HG02840 (cell line): ENCODE measurements at regions not wholly inside any gene's neighbourhood (a gene's known extent, or its start where the extent isn't known, plus 50 kb on each side); places are given as distances from the start of the nearest gene placed in this dataset.
"Not testable (repeated sequence)": the region's sequence is repeated elsewhere in the genome, so short reads cannot be mapped to it uniquely, and the experiment has no call there.

Source experiments
- ATAC-seq: cut with Tn5 transposase; IDR thresholded peaks from one replicate; pipeline ENCODE4 v1.9.1; 2021; ENCODE audit warnings: mild to moderate bottlenecking, moderate library complexity, moderate number of reproducible peaks; ENCODE audit not compliant: unreplicated experiment, low FRiP score

DNA sequence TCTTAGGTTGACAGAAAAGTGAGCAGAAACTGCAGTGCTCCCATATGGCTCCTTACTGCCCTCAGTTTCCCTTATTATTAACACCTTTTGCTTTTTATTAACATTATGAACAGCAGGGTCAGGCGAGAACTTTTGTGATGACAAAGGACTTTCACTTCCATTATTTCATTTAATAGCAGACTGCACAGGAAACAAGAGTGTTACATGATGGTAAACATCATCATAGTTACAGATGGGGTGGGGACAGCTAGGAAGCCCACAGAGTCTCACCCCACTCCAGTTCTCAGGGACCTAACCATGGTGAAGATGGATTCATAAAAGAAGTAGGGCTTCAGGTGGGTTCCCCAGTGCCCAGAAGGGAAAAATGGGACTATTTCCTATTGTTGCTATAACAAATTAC, 110.1 kb upstream of the PELI2 start:
- no peak for ATAC-seq

DNA sequence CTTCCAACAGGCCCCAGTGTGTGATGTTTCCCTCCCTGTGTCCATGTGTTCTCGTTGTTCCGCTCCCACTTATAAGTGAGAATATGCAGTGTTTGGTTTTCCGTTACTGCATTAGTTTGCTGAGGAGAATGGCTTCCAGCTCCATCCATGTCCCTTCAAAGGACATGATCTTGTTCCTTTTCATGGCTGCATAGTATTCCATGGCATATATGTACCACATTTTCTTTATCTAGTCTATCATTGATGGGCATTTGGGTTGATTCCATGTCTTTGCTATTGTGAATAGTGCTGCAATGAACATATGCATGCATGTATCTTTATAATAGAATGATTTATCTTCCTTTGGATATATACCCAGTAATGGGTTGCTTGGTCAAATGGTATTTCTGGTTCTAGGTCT, 109.5 kb upstream of the PELI2 start:
- ATAC-seq = not testable (repeated sequence)

DNA sequence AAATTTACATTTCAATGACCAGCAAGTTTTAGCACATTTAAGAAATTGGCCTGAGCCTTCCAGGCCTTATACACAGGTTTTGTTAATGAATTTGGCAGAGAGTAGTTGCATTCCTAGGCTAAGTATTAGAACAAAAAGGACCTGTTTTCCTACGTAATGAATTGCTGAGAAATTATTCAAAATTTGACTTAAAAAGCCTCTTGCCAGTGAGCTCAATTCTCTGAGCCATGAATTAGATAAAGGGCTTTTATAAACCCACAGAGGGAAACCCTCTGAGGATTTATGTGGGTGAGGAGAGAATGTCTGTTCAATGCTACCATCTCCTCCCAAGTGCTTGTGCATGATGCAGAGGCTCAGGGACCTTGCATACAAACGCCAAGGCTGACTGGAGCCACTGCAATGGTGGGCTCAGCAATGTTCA, 94.5 kb upstream of the PELI2 start:
- no peak for ATAC-seq

DNA sequence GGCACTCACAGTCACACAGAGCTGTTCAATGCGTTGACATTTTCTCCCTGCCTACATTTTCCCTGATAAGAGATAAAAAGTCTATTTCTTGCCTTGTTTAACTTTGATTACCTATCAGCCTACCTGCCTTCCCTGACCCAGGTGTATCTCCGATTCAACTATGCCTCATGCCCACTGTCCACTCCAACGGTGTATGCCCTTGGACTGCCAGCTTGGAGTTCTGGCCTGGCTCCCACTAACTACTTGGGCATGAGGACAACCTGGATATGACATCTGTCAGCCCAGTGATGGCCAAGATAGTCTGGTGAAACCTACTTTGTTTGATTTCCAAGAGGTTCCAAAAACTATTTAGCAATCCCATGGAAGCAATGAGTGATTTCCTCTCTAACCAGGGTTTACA, 93.0 kb upstream of the PELI2 start:
- no peak for ATAC-seq

DNA sequence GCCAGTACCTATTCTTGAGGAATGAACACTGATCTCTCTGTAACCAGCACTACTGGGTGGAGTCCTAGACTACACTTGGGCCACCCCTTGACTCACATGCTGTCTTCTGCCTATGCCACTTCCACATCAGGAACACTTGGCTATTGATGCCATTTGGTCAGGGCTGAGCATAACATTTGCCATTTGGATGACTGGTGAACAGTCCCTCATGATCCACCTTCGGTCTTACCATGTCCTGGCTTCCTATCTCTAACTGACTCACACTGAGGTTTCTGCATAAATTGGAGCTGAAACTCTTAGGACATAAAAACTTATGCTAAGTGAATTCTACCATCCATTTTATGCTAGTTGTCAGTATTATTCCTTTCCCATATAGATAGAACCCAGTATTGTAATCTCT, 91.7 kb upstream of the PELI2 start:
- no peak for ATAC-seq

GRCh38 chr14:56027421-56027820, 90.8 kb upstream of the PELI2 start:
- no peak for ATAC-seq

DNA sequence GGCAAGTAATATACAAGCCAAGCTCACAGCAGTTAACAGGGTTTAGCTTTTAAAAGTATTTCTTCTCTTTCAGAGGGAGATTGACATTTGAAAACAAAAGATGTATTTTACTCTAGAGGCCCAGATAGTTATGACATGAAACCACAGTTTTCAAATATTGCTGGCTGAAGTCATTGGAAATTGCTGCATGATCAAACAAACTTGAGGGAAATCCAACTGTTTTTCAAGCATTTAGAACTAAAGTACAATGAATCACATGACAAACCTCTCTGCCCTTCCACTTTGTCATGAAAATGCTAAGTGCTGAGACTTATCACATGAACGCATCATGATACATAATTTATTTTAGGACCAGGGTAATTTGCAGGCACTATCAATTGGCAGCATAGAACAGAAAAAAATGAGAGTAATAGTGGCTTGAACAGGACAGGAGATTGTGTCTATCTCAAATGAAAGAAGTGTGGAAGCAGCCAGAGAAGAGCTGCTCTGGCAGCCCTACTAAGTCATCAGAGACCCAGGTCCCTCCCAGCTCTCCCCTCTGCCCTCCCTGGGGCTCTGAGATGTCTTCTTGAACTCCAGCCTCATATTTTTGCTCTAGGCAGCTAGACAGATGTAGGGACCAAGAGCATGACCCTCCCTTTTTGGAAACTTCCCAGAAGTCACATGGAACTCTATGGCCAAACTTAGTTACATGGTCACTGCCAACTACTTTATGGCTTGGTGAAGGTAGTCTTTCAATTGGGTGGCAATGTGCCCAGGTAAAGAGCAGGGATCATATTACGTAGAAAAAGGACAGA, 90.1 kb upstream of the PELI2 start:
- ATAC-seq = no peak

DNA sequence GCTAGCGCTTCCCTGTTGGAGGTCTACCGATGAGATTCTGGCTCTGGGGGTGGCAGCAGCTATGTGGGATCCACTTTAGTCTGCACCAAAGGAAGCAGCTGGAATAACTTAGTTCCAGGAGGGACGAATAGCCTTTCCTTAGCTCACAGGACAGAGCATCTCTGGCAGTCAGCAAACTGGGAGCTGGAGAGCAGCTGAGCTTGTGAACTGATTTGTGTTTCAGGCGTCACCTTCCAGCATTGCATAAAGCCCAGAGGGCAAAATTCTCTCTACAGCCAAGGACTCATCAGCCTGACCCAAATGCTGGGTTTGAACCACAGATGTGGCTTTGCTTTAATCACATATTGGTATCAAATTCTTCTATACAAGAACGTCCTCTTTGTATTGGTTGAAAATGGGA, 81.9 kb upstream of the PELI2 start:
- no peak for ATAC-seq

DNA sequence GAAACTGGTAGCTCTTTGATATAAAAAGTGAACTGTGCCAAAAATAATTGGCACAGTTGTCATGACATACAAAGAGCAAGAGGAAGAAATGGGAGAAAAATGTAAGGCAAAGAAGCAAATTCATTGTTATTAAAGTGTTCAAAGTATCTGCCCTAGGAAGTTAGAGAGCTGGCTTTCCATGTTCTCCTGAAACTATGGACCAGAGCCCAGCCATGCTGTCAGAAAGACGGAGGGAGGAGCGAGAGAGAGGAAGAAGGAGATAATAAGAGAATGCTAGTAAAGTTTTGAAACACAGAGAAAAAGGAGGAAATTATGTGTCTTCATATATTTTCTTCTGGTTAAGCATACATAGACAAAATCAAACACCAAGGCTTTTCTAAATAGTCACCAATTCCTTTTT, 78.1 kb upstream of the PELI2 start:
- no peak for ATAC-seq

DNA sequence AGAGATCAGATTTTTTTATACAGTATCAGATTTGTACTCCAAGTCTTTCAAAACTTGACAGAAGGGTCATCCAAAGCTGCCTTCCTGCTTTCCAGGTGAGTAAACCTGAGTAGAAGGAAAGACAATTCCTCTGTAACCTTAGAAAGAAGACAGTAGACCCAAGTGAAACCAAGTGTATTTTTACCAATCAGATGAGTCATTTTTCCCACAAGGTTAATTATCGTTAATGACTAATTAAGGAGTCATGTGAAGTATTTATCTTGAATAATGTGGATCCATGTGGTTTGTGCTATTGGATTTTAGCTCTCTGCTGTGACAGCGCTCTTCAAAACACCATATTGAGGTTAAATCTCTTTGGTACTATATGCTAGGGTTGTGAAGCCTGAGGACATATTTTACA, 74.0 kb upstream of the PELI2 start:
- no peak for ATAC-seq

DNA sequence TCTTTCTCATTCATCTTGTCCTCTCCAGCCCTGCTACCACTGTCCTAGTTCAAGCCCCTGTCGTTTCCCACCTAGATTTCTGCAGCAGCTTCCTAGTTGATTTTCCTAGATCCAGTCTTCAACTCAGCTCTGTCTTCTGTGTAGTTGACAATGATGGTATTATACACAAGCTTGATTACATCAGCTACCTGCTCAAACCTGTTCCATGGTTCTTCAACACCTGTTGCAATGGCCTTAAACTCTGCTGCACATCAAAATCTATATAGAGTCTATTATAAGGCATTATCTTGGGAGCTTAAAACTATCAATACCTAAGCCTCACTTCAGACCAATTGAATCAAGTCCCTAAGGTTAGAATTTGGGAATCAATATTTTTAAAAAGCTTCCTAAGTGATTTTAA, 71.7 kb upstream of the PELI2 start:
- no peak for ATAC-seq

DNA sequence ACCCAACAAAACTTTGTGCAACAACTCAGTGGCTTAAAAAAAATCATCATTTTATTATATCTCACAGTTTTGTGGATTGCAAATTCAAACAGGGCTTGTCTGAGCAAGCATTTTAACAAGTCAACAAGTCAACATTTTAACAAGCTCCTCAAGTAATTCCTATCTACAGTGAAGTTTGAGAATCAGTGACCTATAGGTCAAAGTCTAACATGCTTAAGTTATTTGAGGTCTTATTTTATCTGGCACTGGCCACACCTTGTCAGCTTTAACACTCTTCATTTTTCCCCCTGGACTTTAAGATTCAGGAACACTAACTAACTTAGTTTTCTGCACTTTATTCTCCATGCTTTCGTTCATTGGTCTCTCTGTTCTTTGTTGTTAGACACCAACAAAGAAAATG, 71.2 kb upstream of the PELI2 start:
- no peak for ATAC-seq

- no peak for ATAC-seq
These were observed 68.7 kb upstream of the PELI2 start for GRCh38 chr14:56049536-56049935.

DNA sequence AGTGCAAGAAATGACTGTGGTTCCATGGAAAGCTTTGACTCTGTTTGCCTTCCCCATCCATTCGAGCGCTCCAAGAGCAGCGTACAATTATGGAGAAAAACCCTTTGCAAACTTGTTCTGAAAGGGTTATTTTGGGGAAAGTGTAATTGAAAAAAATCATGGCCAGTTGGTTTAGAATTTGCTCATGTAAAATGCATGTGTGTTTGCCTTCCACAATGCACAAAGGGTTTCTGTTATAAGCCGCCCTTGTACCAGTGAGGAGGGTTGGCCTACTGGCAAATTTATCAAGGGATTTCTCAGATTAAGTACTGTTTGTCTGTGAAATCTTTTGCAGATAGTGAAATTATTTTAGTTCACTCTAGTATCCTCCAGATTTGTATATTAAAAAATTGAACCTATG, 62.7 kb upstream of the PELI2 start:
- no peak for ATAC-seq

DNA sequence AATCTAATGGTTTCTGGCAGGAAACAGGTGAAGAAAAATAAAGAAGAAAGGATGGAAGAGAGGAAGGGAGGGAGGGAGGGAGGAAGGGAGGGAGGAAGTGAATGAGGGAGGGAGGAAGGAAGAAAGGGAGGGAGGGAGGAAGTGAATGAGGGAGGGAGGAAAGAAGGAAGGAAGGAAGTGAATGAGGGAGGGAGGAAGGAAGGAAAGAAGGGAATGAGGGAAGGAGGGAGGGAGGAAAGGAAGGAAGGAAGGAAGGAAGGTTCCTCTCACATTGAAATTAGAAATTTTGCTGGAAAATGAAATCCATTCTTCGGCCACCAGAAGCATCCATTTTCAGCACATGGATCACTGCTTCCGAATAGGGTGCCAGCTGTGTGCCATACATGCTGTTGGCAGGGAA, 62.2 kb upstream of the PELI2 start:
- no peak for ATAC-seq

GRCh38 chr14:56057071-56057741, 61.0 kb upstream of the PELI2 start:
- no peak for ATAC-seq

GRCh38 chr14:56057767-56058166, 60.4 kb upstream of the PELI2 start:
- ATAC-seq = no peak

GRCh38 chr14:56059054-56059453, 59.2 kb upstream of the PELI2 start:
- ATAC-seq = no peak

DNA sequence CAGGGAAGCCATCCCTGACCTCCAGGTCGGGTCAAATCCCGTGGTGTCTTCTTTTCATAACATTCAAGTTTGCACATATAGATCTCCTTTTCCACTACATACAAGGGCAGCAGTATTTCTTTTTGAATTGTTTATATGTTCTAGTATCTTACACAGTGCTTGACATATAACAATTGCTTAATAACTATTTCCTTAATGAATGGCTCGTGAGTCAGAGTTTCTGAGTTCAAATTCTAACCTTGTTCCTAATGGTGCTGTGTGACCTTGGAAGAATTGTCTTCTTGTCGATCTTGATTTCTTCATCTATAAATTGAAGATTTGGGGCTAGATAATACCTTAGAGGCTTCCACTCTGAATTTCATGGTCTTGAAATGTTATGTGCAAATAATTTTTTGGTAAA, 57.2 kb upstream of the PELI2 start:
- no peak for ATAC-seq

DNA sequence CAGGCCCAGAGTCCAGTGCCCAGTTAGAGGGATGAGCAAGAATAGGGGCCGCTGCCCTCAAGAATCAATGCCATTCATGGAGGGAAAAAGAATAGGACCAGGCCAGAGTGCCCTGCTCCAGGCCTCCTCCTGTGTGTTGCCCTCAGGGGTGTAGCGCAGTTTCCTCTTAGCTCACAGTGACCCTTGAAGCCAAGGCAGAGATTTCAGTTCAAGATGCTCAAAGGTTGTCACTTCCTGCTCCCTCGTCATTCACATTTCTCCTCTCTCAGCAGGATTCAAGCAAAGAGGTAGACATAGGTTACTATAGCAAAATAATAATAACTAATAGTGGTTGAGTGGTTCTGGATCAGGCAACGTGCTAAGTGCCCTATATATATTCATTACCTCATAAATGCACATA, 55.1 kb upstream of the PELI2 start:
- no peak for ATAC-seq

GRCh38 chr14:56064513-56064912, 53.7 kb upstream of the PELI2 start:
- no peak for ATAC-seq

- ATAC-seq = not testable (repeated sequence)
These were observed 53.0 kb upstream of the PELI2 start for GRCh38 chr14:56065199-56065598.
